ENCODE measurements at regions not wholly inside any gene's neighbourhood (a gene's known extent, or its start where the extent isn't known, plus 50 kb on each side); places are given as distances from the start of the nearest gene placed in this dataset.

- Histone ChIP-seq H3K36me3 (replicated peaks in 1 of 2; ENCODE audit: control insufficient read depth in 2 of 2, insufficient read depth in 2 of 2, low read length in 2 of 2) (no peaks in the 10 kb centered on the region), H3K4me3 (ENCODE audit: low read length in 2 of 2) (no peak overlapping the region), H3K27me3 (ENCODE audit: control insufficient read depth in 3 of 3, insufficient read depth in 3 of 3, low read depth in 1 of 3, low read length in 3 of 3) (no peaks in the 10 kb centered on the region), H3K23ac (ENCODE audit: low read depth, low read length, poor library complexity) (peak overlapping the region; percentile 68), H3K4me2 (ENCODE audit: insufficient read depth, low read length, poor library complexity, severe bottlenecking) (no peak overlapping the region), H4K8ac (ENCODE audit: low read depth, low read length) (no peak overlapping the region), H3K79me1 (ENCODE audit: low read depth, low read length) (no peaks in the 10 kb centered on the region), H3K4ac (ENCODE audit: low read length) (peak overlapping the region; percentile 57), H3K27ac (replicated peaks; ENCODE audit: low read length) (no peak overlapping the region), H2BK120ac (ENCODE audit: low read depth, low read length) (peak overlapping the region; percentile 66), H4K91ac (ENCODE audit: low read depth, low read length, poor library complexity) (no peak overlapping the region), H2BK5ac (ENCODE audit: low read length) (no peak overlapping the region), H2AFZ (ENCODE audit: low read length) (no peak overlapping the region), H3K9ac (ENCODE audit: low read depth, low read length, poor library complexity) (no peak overlapping the region), H3K14ac (ENCODE audit: low read length) (no peak overlapping the region), H2AK5ac (ENCODE audit: low read depth, low read length) (peak overlapping the region; percentile 85), H2BK15ac (ENCODE audit: low read length) (peak overlapping the region; percentile 30), H3K4me1 (ENCODE audit: control insufficient read depth in 2 of 2, insufficient read depth in 1 of 2, low read depth in 1 of 2, low read length in 2 of 2) (peaks cover 19 to 25% of the 10 kb centered on the region in 2 donors), H2BK12ac (ENCODE audit: low read length) (no peak overlapping the region), H3K18ac (ENCODE audit: low read length) (peak overlapping the region; percentile 90), H3K9me3 (replicated peaks in 1 of 2; ENCODE audit: control insufficient read depth in 2 of 2, insufficient read depth in 1 of 2, low read depth in 1 of 2, low read length in 2 of 2) (peaks cover 0 to 2% of the 10 kb centered on the region in 2 donors)
- DNase-seq (ENCODE audit: low spot score): no peak
- no CpG with 5 or more reads among the region's 3 CpGs for WGBS, 2 donors (ENCODE audit: extremely low coverage in 2 of 2, insufficient read length in 2 of 2, insufficient replicate concordance in 1 of 2)
These were observed 327.5 kb downstream of the NDFIP2 start for GRCh38 chr13:79808475-79808874.

- no peak overlapping the region for H3K9ac ChIP-seq (ENCODE audit: low read depth, low read length, poor library complexity)
- no peak overlapping the region for H3K4me2 ChIP-seq (ENCODE audit: insufficient read depth, low read length, poor library complexity, severe bottlenecking)
- no peak overlapping the region for H2AFZ ChIP-seq (ENCODE audit: low read length)
- DNase-seq (ENCODE audit: low spot score): no peak
- WGBS, 2 donors (ENCODE audit: extremely low coverage in 2 of 2, insufficient read length in 2 of 2, insufficient replicate concordance in 1 of 2): no CpG with 5 or more reads among the region's 5 CpGs
- H3K4ac ChIP-seq (ENCODE audit: low read length): peak overlapping the region; percentile 8
- H4K8ac ChIP-seq (ENCODE audit: low read depth, low read length): no peak overlapping the region
- peak overlapping the region; percentile 11 for H4K91ac ChIP-seq (ENCODE audit: low read depth, low read length, poor library complexity)
- peak overlapping the region; percentile 47 for H3K14ac ChIP-seq (ENCODE audit: low read length)
- H3K27me3 ChIP-seq (ENCODE audit: control insufficient read depth in 3 of 3, insufficient read depth in 3 of 3, low read depth in 1 of 3, low read length in 3 of 3): no peaks in the 10 kb centered on the region
- peak overlapping the region; percentile 64 for H2BK120ac ChIP-seq (ENCODE audit: low read depth, low read length)
- H3K36me3 ChIP-seq (replicated peaks in 1 of 2; ENCODE audit: control insufficient read depth in 2 of 2, insufficient read depth in 2 of 2, low read length in 2 of 2): no peaks in the 10 kb centered on the region
- H3K18ac ChIP-seq (ENCODE audit: low read length): peak overlapping the region; percentile 44
- peaks cover 0 to 2% of the 10 kb centered on the region in 2 donors for H3K9me3 ChIP-seq (replicated peaks in 1 of 2; ENCODE audit: control insufficient read depth in 2 of 2, insufficient read depth in 1 of 2, low read depth in 1 of 2, low read length in 2 of 2)
- H3K27ac ChIP-seq (replicated peaks; ENCODE audit: low read length): no peak overlapping the region
- peak overlapping the region; percentile 77 for H3K23ac ChIP-seq (ENCODE audit: low read depth, low read length, poor library complexity)
- H2BK15ac ChIP-seq (ENCODE audit: low read length): peak overlapping the region; percentile 39
- H2AK5ac ChIP-seq (ENCODE audit: low read depth, low read length): peak overlapping the region; percentile 38
- H2BK5ac ChIP-seq (ENCODE audit: low read length): peak overlapping the region; percentile 56
- peak overlapping the region; percentile 14 for H2BK12ac ChIP-seq (ENCODE audit: low read length)
- H3K4me1 ChIP-seq (ENCODE audit: control insufficient read depth in 2 of 2, insufficient read depth in 1 of 2, low read depth in 1 of 2, low read length in 2 of 2): peaks cover 19 to 33% of the 10 kb centered on the region in 2 donors
- no peak overlapping the region for H3K4me3 ChIP-seq (ENCODE audit: low read length in 2 of 2)
- H3K79me1 ChIP-seq (ENCODE audit: low read depth, low read length): no peaks in the 10 kb centered on the region
These were observed 326.6 kb downstream of the NDFIP2 start for GRCh38 chr13:79807554-79807953.

GRCh38 chr13:79806821-79807220 is 325.9 kb downstream of the NDFIP2 start:
- no CpG with 5 or more reads among the region's 2 CpGs for WGBS, 2 donors (ENCODE audit: extremely low coverage in 2 of 2, insufficient read length in 2 of 2, insufficient replicate concordance in 1 of 2)
- no peaks in the 10 kb centered on the region for H3K27me3 ChIP-seq (ENCODE audit: control insufficient read depth in 3 of 3, insufficient read depth in 3 of 3, low read depth in 1 of 3, low read length in 3 of 3)

GRCh38 chr13:79805317-79805716 is 324.4 kb downstream of the NDFIP2 start:
- peaks cover 12 to 31% of the 10 kb centered on the region in 2 donors for H3K4me1 ChIP-seq (ENCODE audit: control insufficient read depth in 2 of 2, insufficient read depth in 1 of 2, low read depth in 1 of 2, low read length in 2 of 2)
- H3K36me3 ChIP-seq (replicated peaks in 1 of 2; ENCODE audit: control insufficient read depth in 2 of 2, insufficient read depth in 2 of 2, low read length in 2 of 2): no peaks in the 10 kb centered on the region
- no peak overlapping the region for H2BK120ac ChIP-seq (ENCODE audit: low read depth, low read length)
- H3K4me3 ChIP-seq (ENCODE audit: low read length in 2 of 2): no peak overlapping the region
- H4K91ac ChIP-seq (ENCODE audit: low read depth, low read length, poor library complexity): no peak overlapping the region
- no peak overlapping the region for H3K9ac ChIP-seq (ENCODE audit: low read depth, low read length, poor library complexity)
- H3K18ac ChIP-seq (ENCODE audit: low read length): no peak overlapping the region
- no peak overlapping the region for H2BK15ac ChIP-seq (ENCODE audit: low read length)
- H3K23ac ChIP-seq (ENCODE audit: low read depth, low read length, poor library complexity): no peak overlapping the region
- peaks cover 0 to 2% of the 10 kb centered on the region in 2 donors for H3K9me3 ChIP-seq (replicated peaks in 1 of 2; ENCODE audit: control insufficient read depth in 2 of 2, insufficient read depth in 1 of 2, low read depth in 1 of 2, low read length in 2 of 2)
- H2BK5ac ChIP-seq (ENCODE audit: low read length): no peak overlapping the region
- H4K8ac ChIP-seq (ENCODE audit: low read depth, low read length): no peak overlapping the region
- no peak for DNase-seq (ENCODE audit: low spot score)
- WGBS, 2 donors (ENCODE audit: extremely low coverage in 2 of 2, insufficient read length in 2 of 2, insufficient replicate concordance in 1 of 2): no CpG with 5 or more reads among the region's 1 CpG
- no peak overlapping the region for H2AK5ac ChIP-seq (ENCODE audit: low read depth, low read length)
- no peak overlapping the region for H3K4ac ChIP-seq (ENCODE audit: low read length)
- no peak overlapping the region for H3K27ac ChIP-seq (replicated peaks; ENCODE audit: low read length)
- no peak overlapping the region for H3K14ac ChIP-seq (ENCODE audit: low read length)
- H3K4me2 ChIP-seq (ENCODE audit: insufficient read depth, low read length, poor library complexity, severe bottlenecking): no peak overlapping the region
- no peaks in the 10 kb centered on the region for H3K79me1 ChIP-seq (ENCODE audit: low read depth, low read length)
- no peak overlapping the region for H2BK12ac ChIP-seq (ENCODE audit: low read length)
- no peak overlapping the region for H2AFZ ChIP-seq (ENCODE audit: low read length)
- no peaks in the 10 kb centered on the region for H3K27me3 ChIP-seq (ENCODE audit: control insufficient read depth in 3 of 3, insufficient read depth in 3 of 3, low read depth in 1 of 3, low read length in 3 of 3)

More at GRCh38 chr13:79806821-79807220, 325.9 kb downstream of the NDFIP2 start:
- no peak overlapping the region for H4K8ac ChIP-seq (ENCODE audit: low read depth, low read length)
- H3K27ac ChIP-seq (replicated peaks; ENCODE audit: low read length): no peak overlapping the region
- peaks cover 19 to 33% of the 10 kb centered on the region in 2 donors for H3K4me1 ChIP-seq (ENCODE audit: control insufficient read depth in 2 of 2, insufficient read depth in 1 of 2, low read depth in 1 of 2, low read length in 2 of 2)
- no peak overlapping the region for H3K4ac ChIP-seq (ENCODE audit: low read length)
- H3K4me2 ChIP-seq (ENCODE audit: insufficient read depth, low read length, poor library complexity, severe bottlenecking): no peak overlapping the region
- no peaks in the 10 kb centered on the region for H3K79me1 ChIP-seq (ENCODE audit: low read depth, low read length)
- no peak overlapping the region for H3K9ac ChIP-seq (ENCODE audit: low read depth, low read length, poor library complexity)
- no peak overlapping the region for H2AFZ ChIP-seq (ENCODE audit: low read length)
- no peak overlapping the region for H3K23ac ChIP-seq (ENCODE audit: low read depth, low read length, poor library complexity)
- H2BK120ac ChIP-seq (ENCODE audit: low read depth, low read length): no peak overlapping the region
- peaks cover 0 to 2% of the 10 kb centered on the region in 2 donors for H3K9me3 ChIP-seq (replicated peaks in 1 of 2; ENCODE audit: control insufficient read depth in 2 of 2, insufficient read depth in 1 of 2, low read depth in 1 of 2, low read length in 2 of 2)
- no peak overlapping the region for H2AK5ac ChIP-seq (ENCODE audit: low read depth, low read length)
- H4K91ac ChIP-seq (ENCODE audit: low read depth, low read length, poor library complexity): no peak overlapping the region
- no peaks in the 10 kb centered on the region for H3K36me3 ChIP-seq (replicated peaks in 1 of 2; ENCODE audit: control insufficient read depth in 2 of 2, insufficient read depth in 2 of 2, low read length in 2 of 2)
- DNase-seq (ENCODE audit: low spot score): no peak
- H3K14ac ChIP-seq (ENCODE audit: low read length): no peak overlapping the region
- H3K4me3 ChIP-seq (ENCODE audit: low read length in 2 of 2): no peak overlapping the region
- H2BK15ac ChIP-seq (ENCODE audit: low read length): no peak overlapping the region
- no peak overlapping the region for H2BK12ac ChIP-seq (ENCODE audit: low read length)
- H2BK5ac ChIP-seq (ENCODE audit: low read length): no peak overlapping the region
- no peak overlapping the region for H3K18ac ChIP-seq (ENCODE audit: low read length)

Data from neuronal stem cell (in vitro differentiated cells).